ENCODE measurements at regions not wholly inside any gene's neighbourhood (a gene's known extent, or its start where the extent isn't known, plus 50 kb on each side); places are given as distances from the start of the nearest gene placed in this dataset.

GRCh38 chr10:124197371-124198124, 104.2 kb upstream of the CHST15 start:
- Histone ChIP-seq H3K4me3 (ENCODE audit: low read length in 3 of 3) (no peak overlapping the region), H3K27ac (ENCODE audit: low read depth in 2 of 2, low read length in 2 of 2) (peak overlapping the region; percentile 54 to 68), H3K9ac (ENCODE audit: low read length in 3 of 3) (peak overlapping the region in 1 of 3 donors; percentile 8), H3K9me3 (ENCODE audit: control insufficient read depth in 2 of 3, insufficient read depth in 1 of 3, low read length in 3 of 3) (no peaks in the 10 kb centered on the region), H3K4me1 (ENCODE audit: control insufficient read depth in 2 of 3, insufficient read depth in 2 of 3, low read depth in 1 of 3, low read length in 3 of 3) (peaks cover 0 to 6% (median 0%) of the 10 kb centered on the region in 3 donors), H3K36me3 (ENCODE audit: control insufficient read depth in 2 of 3, insufficient read depth in 3 of 3, low read length in 3 of 3) (no peaks in the 10 kb centered on the region), H3K27me3 (ENCODE audit: control insufficient read depth, insufficient read depth, low read length) (no peaks in the 10 kb centered on the region)
- no peak for TF ChIP-seq CTCF (IDR thresholded peaks at IDR 0.05; ENCODE audit: borderline replicate concordance, extremely low read depth, insufficient read depth)
- peak in 4 of 5 donors; percentile 41 to 75 (median 59) for DNase-seq
- intact Hi-C loops (cut with DNase I), result no loop called here
- FAIRE-seq, result no peak

GRCh38 chr10:124196659-124197058, 103.3 kb upstream of the CHST15 start:
- peaks cover 0 to 6% (median 0%) of the 10 kb centered on the region in 3 donors for H3K4me1 ChIP-seq (ENCODE audit: control insufficient read depth in 2 of 3, insufficient read depth in 2 of 3, low read depth in 1 of 3, low read length in 3 of 3)
- peak overlapping the region; percentile 54 to 68 for H3K27ac ChIP-seq (ENCODE audit: low read depth in 2 of 2, low read length in 2 of 2)
- no peaks in the 10 kb centered on the region for H3K9me3 ChIP-seq (ENCODE audit: control insufficient read depth in 2 of 3, insufficient read depth in 1 of 3, low read length in 3 of 3)
- no peak overlapping the region for H3K9ac ChIP-seq (ENCODE audit: low read length in 3 of 3)
- FAIRE-seq (no peak), DNase-seq (peak in 1 of 5 donors; percentile 13)
- no peaks in the 10 kb centered on the region for H3K27me3 ChIP-seq (ENCODE audit: control insufficient read depth, insufficient read depth, low read length)
- H3K36me3 ChIP-seq (ENCODE audit: control insufficient read depth in 2 of 3, insufficient read depth in 3 of 3, low read length in 3 of 3), result no peaks in the 10 kb centered on the region
- H3K4me3 ChIP-seq (ENCODE audit: low read length in 3 of 3), result no peak overlapping the region
- no peak for TF ChIP-seq CTCF (IDR thresholded peaks at IDR 0.05; ENCODE audit: borderline replicate concordance, extremely low read depth, insufficient read depth)
- intact Hi-C loops (cut with DNase I), result no loop called here

- intact Hi-C loops (cut with DNase I), result no loop called here
- H3K27me3 ChIP-seq (ENCODE audit: control insufficient read depth, insufficient read depth, low read length), result no peaks in the 10 kb centered on the region
- no peak overlapping the region for H3K9ac ChIP-seq (ENCODE audit: low read length in 3 of 3)
- no peak overlapping the region for H3K27ac ChIP-seq (ENCODE audit: low read depth in 2 of 2, low read length in 2 of 2)
- no peaks in the 10 kb centered on the region for H3K9me3 ChIP-seq (ENCODE audit: control insufficient read depth in 2 of 3, insufficient read depth in 1 of 3, low read length in 3 of 3)
- DNase-seq (peak in 1 of 5 donors; percentile 0), FAIRE-seq (no peak)
- H3K4me3 ChIP-seq (ENCODE audit: low read length in 3 of 3), result no peak overlapping the region
- H3K4me1 ChIP-seq (ENCODE audit: control insufficient read depth in 2 of 3, insufficient read depth in 2 of 3, low read depth in 1 of 3, low read length in 3 of 3), result peaks cover 0 to 6% (median 0%) of the 10 kb centered on the region in 3 donors
- no peak for TF ChIP-seq CTCF (IDR thresholded peaks at IDR 0.05; ENCODE audit: borderline replicate concordance, extremely low read depth, insufficient read depth)
- H3K36me3 ChIP-seq (ENCODE audit: control insufficient read depth in 2 of 3, insufficient read depth in 3 of 3, low read length in 3 of 3), result no peaks in the 10 kb centered on the region
Observed at GRCh38 chr10:124194199-124194824, 100.9 kb upstream of the CHST15 start.

Measured in kidney (tissue), 13 donors.